SK-MEL-5 (cell line): ENCODE measurements at regions not wholly inside any gene's neighbourhood (a gene's known extent, or its start where the extent isn't known, plus 50 kb on each side); places are given as distances from the start of the nearest gene placed in this dataset.
A peak's percentile ranks its signal among the peaks of the same experiment; 100 is the strongest.

Experiments
- DNase-seq: peaks from one replicate; pipeline ENCODE4 v3.0.0-alpha.2; 2016; ENCODE audit warnings: low read depth, low spot score
- in situ Hi-C: cut with HindIII; loops from 2 replicates; pipeline ENCODE4 v1.10.0; 2016; ENCODE audit warnings: low sequenced_read_pairs, high pct_unique_total_duplicates, low pct_unique_long_range_greater_than_20kb

DNA sequence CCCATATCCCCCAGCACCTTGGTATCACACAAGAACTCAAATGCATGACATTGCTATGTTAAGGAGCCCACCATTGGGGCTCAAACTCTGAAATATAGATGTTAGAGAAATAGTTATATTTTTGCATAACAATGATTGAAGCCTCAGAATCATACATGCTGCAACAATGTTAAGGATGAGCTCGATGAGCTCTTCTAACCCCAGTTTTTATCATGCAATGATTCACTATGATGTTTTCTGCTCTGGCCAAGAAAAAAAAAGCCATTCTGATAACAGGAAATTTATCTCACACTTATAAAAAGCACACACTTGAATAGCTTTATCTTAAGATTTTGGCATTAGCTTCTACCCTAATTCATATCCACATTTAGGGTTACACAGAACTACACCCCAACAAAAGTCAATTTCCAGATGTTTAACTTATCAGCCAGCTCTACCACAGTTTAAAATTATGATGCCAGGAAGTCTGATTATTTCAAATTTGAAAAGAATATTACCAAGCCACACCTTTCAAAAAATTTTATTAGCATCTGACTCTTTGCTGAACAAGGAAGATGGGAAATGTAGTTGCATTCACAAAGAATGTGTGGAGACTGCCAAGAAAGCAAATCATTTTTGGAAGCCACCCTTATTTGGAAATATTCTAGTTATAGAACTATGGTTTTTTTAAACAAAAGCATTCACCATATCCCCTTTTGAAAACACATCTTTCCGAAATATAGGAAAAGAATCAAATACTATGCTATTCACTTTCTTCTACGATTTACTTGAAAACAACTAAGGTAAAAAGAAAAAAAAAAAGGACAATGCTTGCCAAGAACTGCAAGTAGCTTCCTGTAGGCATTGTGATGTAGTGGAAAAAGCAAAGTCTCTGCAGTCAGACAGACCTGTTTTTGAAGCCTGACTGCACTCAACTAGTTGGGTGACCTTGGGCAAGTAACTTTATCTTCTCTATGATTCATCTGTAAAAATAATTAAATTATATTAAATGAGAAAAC is 100.8 kb upstream of the PLS3 start:
- in situ Hi-C loops: no loop called here
- DNase-seq: no peak

DNA sequence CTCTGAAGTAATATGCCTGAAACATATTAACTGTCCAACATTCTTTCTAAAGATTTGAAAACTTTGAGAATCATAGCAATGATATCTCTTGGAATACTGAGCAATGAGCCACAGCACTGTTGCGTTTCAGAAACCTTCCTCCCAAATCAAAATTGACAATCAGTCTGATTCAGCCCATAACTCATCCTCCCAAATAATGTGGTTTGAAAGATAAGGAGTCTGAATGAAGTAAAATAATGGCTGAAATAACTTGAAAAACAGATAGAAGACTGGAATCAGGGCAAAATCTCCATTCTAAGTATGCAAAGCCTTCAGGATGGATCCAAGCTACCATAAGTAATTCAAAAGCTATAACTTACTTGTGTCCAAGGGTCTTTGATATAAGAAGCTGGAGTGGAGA is 98.6 kb upstream of the PLS3 start:
- in situ Hi-C loops: no loop called here
- DNase-seq: no peak

DNA sequence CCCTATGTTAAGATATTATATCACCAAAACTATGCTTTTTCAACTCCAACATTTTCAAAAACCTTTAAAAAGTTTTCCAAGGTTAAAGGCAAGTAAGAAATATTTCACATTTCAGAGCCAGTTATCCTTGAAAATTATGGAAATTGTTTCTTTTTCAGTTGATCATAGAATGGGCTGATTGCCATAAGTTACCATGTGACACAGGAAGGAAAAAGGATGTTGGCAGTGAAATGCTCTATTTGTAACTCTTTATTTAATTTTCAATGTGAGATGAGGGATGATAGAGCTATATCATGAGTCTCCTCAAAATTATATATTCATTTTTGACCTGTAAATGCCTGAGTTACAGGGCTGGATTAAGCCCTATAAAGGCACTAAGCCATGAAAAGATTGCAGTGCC is 93.0 kb upstream of the PLS3 start:
- no peak for DNase-seq
- in situ Hi-C loops: no loop called here

DNA sequence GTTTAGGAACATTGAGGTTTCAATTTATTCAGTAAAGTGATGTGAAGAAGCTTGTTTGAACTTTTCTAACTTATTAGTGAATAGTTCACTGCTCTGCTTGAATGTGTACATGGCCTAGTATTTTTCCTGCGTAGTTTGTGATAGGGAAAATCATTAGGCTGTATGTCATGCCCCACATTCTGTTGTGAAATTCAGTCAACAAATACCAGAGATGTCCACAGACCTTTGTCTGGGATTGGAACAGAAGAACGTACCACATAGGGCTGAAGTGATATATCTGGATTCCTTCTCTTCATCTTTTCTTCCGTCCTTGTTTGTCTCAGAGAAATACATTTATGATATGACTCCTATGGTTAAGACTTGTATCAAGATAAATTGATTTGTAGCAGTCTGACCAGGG is 88.8 kb upstream of the PLS3 start:
- DNase-seq: no peak
- in situ Hi-C loops: no loop called here

DNA sequence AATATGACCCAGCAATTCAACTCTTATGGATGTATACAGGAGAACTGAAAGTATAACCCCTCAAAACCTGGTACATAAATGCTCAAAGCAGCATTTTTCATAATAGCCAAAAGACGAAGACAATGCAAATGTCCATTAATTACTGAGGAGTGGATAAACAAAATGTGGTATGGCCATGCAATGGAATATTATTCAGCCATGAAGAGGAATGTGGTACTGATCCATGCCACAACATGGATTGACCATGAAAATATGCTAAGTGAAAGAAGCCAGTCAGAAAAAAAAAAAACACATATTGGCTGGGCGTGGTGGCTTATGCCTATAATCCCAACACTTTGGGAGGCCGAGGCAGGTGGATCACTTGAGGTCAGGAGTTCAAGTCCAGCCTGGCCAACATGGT is 74.5 kb upstream of the PLS3 start:
- in situ Hi-C loops: no loop called here
- no peak for DNase-seq

DNA sequence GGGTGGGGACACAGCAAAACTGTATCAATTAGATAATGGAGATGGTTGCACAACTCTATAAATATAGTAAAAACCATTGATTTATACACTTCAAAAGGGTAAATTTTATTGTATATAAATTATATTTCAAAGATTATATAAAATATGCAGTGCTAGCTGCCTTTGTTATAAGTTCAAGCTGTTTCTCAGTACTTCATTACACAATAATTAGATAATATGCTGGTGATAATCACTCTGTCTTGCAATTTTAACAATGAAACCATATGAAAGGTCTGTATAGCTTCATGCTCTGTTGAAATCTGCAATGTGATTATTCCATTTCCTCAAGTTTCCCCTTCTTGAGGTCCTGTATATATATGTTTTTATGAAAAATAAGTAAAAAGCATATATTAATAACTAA is 73.4 kb upstream of the PLS3 start:
- no peak for DNase-seq
- in situ Hi-C loops: no loop called here

DNA sequence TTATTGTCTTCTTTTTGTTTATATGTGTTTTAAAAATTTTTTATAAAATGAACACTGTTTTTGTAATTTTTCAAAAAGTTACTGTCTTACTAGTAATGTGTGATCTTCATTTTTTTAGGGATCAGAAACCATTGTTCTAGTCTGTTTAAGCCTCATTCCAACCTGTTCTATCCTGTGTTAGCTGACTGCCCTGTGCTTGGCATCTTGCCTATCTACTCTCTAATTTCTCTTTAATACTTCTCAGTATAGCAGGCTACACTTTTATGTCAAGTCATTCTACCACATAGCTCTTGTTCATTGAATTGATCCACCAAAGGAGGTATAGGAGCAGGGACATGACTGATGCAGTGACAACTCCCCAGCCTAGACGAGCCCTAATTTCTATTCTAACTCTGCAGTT is 70.2 kb upstream of the PLS3 start:
- in situ Hi-C loops: no loop called here
- DNase-seq: no peak

DNA sequence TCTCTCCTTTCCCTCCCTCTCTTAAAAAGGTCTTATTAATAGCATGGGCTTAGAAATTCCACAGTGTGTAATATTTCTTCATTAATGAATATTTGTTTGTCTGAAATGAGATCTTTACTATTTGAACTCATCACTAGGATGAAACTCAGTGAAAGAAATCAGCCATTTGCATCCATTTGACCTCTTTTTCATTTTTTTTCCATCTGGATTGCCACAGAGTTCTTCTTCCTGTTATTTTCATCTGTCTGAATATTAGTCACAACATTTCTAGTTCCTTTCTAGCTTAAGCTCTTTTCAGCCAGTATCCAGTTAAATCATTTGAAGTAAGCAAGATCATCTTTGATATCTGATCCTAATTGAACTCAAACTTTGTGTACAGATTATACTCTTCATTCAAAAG is 69.2 kb upstream of the PLS3 start:
- no peak for DNase-seq
- in situ Hi-C loops: no loop called here

DNA sequence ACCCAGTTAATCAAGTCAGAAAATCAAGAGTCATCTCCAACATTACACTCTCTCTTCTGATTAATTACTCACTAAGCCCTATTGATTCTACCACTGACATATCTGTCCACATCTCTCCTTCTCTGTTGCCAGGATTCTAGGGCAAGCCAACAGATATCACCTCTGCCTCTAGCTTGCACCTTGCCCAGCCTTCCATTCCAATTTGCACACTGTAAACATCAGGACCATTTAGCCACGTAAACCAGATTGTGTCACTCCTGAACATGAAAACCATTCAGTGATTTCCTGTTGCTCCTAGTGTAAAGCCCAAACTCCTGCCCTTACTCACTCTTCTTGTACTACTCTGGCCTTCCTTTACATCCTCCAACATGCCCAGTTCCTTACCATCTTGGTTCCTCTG is 68.0 kb upstream of the PLS3 start:
- DNase-seq: no peak
- in situ Hi-C loops: no loop called here

DNA sequence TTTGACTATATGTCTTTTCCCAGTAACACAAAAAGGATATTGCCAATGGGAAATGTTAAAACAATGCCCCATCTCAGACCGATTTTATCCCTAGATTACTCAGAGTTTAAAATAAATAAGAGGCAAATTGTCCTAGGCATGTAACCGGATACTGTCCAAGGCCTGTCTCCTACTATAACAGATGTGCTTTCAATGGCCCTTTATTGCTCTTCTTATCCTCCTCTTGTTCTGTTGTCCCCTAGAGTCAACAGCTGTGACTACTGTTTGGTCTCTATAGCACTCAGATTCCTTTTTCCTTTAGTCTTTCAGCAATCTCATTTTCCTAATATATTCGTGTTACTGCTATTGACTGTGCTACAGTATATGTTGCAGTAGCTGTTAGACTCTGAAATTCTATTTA is 66.8 kb upstream of the PLS3 start:
- in situ Hi-C loops: no loop called here
- peak; percentile 83 for DNase-seq

DNA sequence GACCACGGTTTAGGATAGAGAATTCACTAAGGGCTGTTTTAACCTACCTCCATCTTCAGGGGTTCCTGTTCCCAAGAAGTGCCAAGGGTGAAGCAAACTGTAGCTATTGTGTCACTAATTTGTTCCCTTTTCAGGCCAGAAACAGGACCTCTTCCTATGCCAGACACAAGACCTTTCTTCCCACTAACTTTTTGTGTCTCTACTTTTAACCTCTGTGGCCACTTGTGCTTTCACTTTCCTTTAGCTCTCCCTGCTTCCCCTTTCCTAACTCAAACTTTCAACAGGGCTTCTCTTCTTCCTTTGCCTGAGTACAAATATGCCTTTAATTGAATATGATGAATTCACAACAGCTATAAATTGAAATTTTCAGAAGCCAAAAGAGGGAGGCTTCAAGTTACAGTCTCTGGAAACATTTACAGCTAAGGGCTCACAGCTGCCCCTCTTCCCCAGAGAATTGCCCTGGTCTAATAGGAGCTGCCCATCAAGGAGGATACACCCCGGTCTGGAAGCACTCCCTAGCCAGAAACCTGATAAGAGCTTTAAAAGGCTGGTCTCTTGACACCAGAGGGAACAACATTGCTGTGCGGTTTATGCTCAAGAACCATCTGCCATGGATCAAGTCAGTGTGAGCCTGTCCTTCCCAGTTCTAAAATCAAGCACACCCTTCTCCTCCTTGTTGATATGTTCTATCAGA is 61.7 kb upstream of the PLS3 start:
- in situ Hi-C loops: no loop called here
- DNase-seq: no peak

DNA sequence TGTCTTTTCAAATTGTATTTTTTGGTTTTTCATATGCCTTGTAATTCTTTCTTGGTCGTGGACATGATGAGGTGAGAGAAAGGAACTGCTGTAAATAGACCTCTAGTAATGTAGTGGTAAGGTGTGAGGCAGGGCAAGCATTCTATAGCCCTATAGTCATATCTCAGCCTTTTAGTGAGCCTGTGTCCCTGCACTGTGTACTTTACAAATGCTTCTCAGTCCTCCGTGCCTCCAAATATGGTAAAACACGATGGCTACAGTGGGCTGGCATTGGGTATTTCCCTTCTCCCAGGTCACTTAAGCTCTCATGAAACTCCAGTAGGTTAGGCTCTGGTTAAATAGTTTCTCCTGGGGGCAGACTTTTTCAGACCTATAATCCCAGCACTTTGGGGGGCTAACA is 57.9 kb upstream of the PLS3 start:
- in situ Hi-C loops: no loop called here
- DNase-seq: no peak

DNA sequence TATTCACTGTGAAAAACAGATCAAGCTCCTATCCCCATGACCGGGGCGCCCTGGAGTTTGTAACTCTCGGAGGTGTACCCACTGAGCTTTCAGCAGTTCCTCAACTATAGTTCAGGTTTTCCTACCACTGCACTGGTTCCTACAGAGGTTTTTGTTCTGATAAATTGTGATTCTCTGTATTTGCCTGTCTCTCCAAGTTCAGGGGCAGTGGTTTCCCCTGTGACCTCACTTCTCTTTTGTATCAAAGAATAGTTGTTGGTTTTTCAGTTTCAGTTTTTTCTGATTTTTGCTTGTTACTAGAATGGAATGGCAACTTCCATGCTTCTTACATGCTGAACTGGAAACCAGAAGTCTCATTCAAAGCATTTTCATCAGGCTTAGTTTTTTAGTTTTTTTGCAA is 56.8 kb upstream of the PLS3 start:
- in situ Hi-C loops: no loop called here
- DNase-seq: no peak
